Heart left ventricle (tissue), 13 donors: ENCODE measurements at regions not wholly inside any gene's neighbourhood (a gene's known extent, or its start where the extent isn't known, plus 50 kb on each side); places are given as distances from the start of the nearest gene placed in this dataset.

Experiments used
- POLR2A ChIP-seq, 2 donors: fragments of 450-650 bp; IDR thresholded peaks; one replicate each; pipeline ENCODE4 v1.6.1; 2017; ENCODE audit warnings: antibody characterized with exemption in 2 of 2, mild to moderate bottlenecking in 2 of 2, moderate library complexity in 2 of 2
- TF ChIP-seq, protein P1 (sequence below), 12 donors: fragments of 200-600 bp; sonication (generic) in 4 of 12; IDR thresholded peaks; one replicate each; pipeline versions ENCODE4 v1.5.0 to v1.8.0; 2018 to 2022; ENCODE audit warnings: antibody characterized with exemption in 12 of 12, mild to moderate bottlenecking in 5 of 12
- donor health status: ischemic (EF 13 %, LVEDD 7.1; RV severe dilation, severe dysfunction).
- donor health status: DM: no; HTN: yes; CAD: no.
- donor health status: DM: no; HTN: no; CAD: no.
- donor health status: ischemic (EF 25% LVEDD 6.9; RV normal size, moderate dysfunction).
- donor health status: ischemic (EF 25% LVEDD 5.7; RV mildly dilated, moderate dysfunction).
- donor health status: ischemic (EF 35%, LVEDD 5.7; RV mildly dilated, moderate dysfunction).
- donor health status: nonischemic (EF 11% LVEDD 7.7; RV severe dilation, severe dysfunction).
- donor health status: DM: yes; HTN: yes; CAD: no.
- donor health status: PGD.
- donor health status: ischemic (EF 29% LVEDD 5.4; RV normal size, mild dysfunction).
- donor health status: nonischemic (EF 23%, LVEDD 6.1; RV moderate dilation, normal function).

DNA sequence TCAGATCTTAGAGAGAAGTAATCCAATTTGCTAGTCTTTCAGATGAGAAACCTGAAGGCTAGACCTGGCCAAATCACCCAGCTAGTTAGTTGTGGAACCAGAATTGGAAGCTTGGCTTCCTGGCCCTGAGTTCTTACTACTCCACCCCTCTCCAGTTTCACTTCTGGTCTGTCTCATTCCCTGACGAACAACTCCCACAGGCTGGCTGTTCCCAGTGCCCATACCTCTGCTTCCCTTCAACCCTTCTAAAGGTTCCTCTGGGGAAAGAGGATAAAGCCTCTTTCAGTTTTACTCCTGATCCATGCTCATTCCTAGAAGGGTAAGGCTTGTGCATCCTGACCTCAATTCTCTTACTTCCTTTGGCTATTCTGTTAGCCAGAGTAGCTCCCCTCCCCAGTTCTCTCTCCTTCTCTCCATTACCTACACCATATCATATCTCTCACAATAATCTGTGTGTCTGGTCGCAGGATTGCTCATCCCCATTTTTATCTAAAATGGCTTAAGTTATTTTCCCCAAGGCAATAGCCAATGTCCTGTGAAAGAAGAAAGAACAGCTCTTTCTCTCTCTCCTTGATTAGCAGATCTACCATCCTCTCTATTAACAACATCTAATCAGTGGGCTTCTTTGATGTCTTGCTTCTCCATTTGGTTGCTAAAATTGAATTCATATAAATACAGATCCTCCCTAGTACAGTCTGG, 155.0 kb upstream of the MAOA start:
- no peak for TF ChIP-seq POLR2A (IDR thresholded peaks at IDR 0.05)
- TF ChIP-seq, protein P1, sequence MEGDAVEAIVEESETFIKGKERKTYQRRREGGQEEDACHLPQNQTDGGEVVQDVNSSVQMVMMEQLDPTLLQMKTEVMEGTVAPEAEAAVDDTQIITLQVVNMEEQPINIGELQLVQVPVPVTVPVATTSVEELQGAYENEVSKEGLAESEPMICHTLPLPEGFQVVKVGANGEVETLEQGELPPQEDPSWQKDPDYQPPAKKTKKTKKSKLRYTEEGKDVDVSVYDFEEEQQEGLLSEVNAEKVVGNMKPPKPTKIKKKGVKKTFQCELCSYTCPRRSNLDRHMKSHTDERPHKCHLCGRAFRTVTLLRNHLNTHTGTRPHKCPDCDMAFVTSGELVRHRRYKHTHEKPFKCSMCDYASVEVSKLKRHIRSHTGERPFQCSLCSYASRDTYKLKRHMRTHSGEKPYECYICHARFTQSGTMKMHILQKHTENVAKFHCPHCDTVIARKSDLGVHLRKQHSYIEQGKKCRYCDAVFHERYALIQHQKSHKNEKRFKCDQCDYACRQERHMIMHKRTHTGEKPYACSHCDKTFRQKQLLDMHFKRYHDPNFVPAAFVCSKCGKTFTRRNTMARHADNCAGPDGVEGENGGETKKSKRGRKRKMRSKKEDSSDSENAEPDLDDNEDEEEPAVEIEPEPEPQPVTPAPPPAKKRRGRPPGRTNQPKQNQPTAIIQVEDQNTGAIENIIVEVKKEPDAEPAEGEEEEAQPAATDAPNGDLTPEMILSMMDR (IDR thresholded peaks at IDR 0.05) = no peak
